ENCODE measurements at regions not wholly inside any gene's neighbourhood (a gene's known extent, or its start where the extent isn't known, plus 50 kb on each side); places are given as distances from the start of the nearest gene placed in this dataset.

DNA sequence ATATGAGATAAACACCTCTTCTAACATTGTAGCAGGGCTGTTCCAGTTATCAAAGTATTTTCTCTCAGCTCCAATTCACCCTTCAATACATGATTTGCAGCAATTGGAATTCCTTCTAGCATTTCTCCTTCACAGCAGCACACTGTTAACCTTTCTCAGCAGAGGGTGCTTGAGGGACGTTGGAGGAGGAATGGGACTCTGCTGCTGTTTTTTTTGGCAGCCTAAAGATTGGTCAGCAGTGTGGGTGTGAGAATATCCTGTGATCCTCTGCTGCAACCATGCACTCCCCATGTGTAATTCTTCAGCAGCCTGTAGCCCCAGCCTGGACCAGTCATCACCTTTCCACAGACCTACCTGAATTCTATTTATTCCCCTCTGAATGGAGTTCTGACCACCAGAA lies 1708.9 kb upstream of the CELF4 start (continued):
- TF ChIP-seq, protein P1, sequence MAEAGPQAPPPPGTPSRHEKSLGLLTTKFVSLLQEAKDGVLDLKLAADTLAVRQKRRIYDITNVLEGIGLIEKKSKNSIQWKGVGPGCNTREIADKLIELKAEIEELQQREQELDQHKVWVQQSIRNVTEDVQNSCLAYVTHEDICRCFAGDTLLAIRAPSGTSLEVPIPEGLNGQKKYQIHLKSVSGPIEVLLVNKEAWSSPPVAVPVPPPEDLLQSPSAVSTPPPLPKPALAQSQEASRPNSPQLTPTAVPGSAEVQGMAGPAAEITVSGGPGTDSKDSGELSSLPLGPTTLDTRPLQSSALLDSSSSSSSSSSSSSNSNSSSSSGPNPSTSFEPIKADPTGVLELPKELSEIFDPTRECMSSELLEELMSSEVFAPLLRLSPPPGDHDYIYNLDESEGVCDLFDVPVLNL (IDR thresholded peaks at IDR 0.05; ENCODE audit: low read depth, low read length): no peak

DNA sequence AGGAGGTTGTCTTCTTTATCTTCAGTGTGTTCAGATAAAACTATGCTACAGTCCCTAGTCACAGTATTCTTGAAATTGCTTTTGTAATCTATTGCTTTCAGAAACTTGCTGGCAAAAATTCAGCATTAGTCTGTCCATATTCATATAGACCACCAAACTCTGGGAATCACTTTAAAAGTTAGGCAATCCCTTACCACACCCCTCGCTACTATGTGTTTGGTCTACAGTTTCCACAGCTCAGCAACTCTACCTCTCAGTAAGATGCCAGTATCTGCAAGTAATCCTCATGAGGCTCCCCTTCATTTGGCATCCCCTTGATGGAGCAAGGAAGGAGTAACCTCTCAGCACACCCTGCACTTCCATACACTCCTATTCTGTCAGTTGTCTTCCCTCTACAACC lies 1706.6 kb upstream of the CELF4 start:
- no peaks in the 10 kb centered on the region for H4K20me1 ChIP-seq (ENCODE audit: control insufficient read depth, insufficient read depth)
- intact Hi-C loops (cut with micrococcal nuclease; ENCODE audit: unreplicated experiment) (no loop called here), in situ Hi-C loops (cut with MboI) (no loop called here)
- CTCF ChIA-PET: no interaction called here
- H3K79me2 ChIP-seq (ENCODE audit: control insufficient read depth, insufficient read depth, low read length): no peaks in the 10 kb centered on the region
- H3K4me3 ChIP-seq: no peak overlapping the region
- H3K27me3 ChIP-seq (replicated peaks in 1 of 2; ENCODE audit: control insufficient read depth in 2 of 2, insufficient read depth in 2 of 2, low read length in 1 of 2): no peaks in the 10 kb centered on the region
- WGBS (ENCODE audit: insufficient coverage, insufficient replicate concordance, low lambda C conversion rate, missing lambda C conversion rate): 0% methylated on average over 1 of the region's 1 CpG
- no peak overlapping the region for H3K27ac ChIP-seq (ENCODE audit: control insufficient read depth, insufficient read depth)
- DNase-seq (ENCODE audit: low read depth, low spot score) (no peak), ATAC-seq (no peak), FAIRE-seq (no peak)
- BruUV-seq (replicated peaks): no TSS peak
- no peaks in the 10 kb centered on the region for H3K9me3 ChIP-seq (replicated peaks; ENCODE audit: control insufficient read depth, insufficient read depth, low read length)
- no peaks in the 10 kb centered on the region for H3K4me1 ChIP-seq (ENCODE audit: control insufficient read depth, insufficient read depth, low read length)
- POLR2A ChIA-PET: no interaction called here
- no peak overlapping the region for H3K9ac ChIP-seq (ENCODE audit: control insufficient read depth, insufficient read depth, low read length)
- RAD21 ChIA-PET (ENCODE audit: unreplicated experiment): no interaction called here
- SMC1A ChIA-PET (ENCODE audit: uncharacterized antibody, unreplicated experiment): no interaction called here
- no peaks in the 10 kb centered on the region for H3K36me3 ChIP-seq (ENCODE audit: control insufficient read depth in 2 of 2, insufficient read depth in 2 of 2, low read length in 1 of 2)
- no peak overlapping the region for H3K4me2 ChIP-seq (ENCODE audit: control insufficient read depth, insufficient read depth)
- H2AFZ ChIP-seq (ENCODE audit: control insufficient read depth, low read depth, low read length): no peak overlapping the region
- TF ChIP-seq TARDBP (IDR thresholded peaks at IDR 0.05; ENCODE audit: borderline replicate concordance) (no peak), KLF5 (IDR thresholded peaks at IDR 0.05; ENCODE audit: partially characterized antibody) (no peak), MTA3 (IDR thresholded peaks at IDR 0.05; ENCODE audit: borderline replicate concordance, low read length) (no peak), IKZF2 (IDR thresholded peaks at IDR 0.05) (no peak), STAT1 (conservative IDR thresholded peaks at IDR 0.05) (no peak), FOXK2 (IDR thresholded peaks at IDR 0.05) (no peak), SUZ12 (IDR thresholded peaks at IDR 0.05; ENCODE audit: unreplicated experiment) (no peak), NRF1 (conservative IDR thresholded peaks at IDR 0.05; ENCODE audit: low read depth, low read length) (no peak), TAF1 (IDR thresholded peaks at IDR 0.05; ENCODE audit: borderline replicate concordance, low read depth, low read length) (no peak), BCL11A (IDR thresholded peaks at IDR 0.05; ENCODE audit: low read depth, low read length) (no peak), CHD2 (IDR thresholded peaks at IDR 0.05; ENCODE audit: borderline replicate concordance, low read depth, low read length) (no peak), HCFC1 (IDR thresholded peaks at IDR 0.05; ENCODE audit: low read length) (no peak)
- TF ChIP-seq, protein P2, sequence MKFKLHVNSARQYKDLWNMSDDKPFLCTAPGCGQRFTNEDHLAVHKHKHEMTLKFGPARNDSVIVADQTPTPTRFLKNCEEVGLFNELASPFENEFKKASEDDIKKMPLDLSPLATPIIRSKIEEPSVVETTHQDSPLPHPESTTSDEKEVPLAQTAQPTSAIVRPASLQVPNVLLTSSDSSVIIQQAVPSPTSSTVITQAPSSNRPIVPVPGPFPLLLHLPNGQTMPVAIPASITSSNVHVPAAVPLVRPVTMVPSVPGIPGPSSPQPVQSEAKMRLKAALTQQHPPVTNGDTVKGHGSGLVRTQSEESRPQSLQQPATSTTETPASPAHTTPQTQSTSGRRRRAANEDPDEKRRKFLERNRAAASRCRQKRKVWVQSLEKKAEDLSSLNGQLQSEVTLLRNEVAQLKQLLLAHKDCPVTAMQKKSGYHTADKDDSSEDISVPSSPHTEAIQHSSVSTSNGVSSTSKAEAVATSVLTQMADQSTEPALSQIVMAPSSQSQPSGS (IDR thresholded peaks at IDR 0.05; ENCODE audit: low read length): no peak
- TF ChIP-seq, protein P1 (IDR thresholded peaks at IDR 0.05; ENCODE audit: low read depth, low read length): no peak
- TF ChIP-seq, protein P3, sequence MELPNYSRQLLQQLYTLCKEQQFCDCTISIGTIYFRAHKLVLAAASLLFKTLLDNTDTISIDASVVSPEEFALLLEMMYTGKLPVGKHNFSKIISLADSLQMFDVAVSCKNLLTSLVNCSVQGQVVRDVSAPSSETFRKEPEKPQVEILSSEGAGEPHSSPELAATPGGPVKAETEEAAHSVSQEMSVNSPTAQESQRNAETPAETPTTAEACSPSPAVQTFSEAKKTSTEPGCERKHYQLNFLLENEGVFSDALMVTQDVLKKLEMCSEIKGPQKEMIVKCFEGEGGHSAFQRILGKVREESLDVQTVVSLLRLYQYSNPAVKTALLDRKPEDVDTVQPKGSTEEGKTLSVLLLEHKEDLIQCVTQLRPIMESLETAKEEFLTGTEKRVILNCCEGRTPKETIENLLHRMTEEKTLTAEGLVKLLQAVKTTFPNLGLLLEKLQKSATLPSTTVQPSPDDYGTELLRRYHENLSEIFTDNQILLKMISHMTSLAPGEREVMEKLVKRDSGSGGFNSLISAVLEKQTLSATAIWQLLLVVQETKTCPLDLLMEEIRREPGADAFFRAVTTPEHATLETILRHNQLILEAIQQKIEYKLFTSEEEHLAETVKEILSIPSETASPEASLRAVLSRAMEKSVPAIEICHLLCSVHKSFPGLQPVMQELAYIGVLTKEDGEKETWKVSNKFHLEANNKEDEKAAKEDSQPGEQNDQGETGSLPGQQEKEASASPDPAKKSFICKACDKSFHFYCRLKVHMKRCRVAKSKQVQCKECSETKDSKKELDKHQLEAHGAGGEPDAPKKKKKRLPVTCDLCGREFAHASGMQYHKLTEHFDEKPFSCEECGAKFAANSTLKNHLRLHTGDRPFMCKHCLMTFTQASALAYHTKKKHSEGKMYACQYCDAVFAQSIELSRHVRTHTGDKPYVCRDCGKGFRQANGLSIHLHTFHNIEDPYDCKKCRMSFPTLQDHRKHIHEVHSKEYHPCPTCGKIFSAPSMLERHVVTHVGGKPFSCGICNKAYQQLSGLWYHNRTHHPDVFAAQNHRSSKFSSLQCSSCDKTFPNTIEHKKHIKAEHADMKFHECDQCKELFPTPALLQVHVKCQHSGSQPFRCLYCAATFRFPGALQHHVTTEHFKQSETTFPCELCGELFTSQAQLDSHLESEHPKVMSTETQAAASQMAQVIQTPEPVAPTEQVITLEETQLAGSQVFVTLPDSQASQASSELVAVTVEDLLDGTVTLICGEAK (IDR thresholded peaks at IDR 0.05; ENCODE audit: borderline replicate concordance): no peak
- TF ChIP-seq, protein P4, sequence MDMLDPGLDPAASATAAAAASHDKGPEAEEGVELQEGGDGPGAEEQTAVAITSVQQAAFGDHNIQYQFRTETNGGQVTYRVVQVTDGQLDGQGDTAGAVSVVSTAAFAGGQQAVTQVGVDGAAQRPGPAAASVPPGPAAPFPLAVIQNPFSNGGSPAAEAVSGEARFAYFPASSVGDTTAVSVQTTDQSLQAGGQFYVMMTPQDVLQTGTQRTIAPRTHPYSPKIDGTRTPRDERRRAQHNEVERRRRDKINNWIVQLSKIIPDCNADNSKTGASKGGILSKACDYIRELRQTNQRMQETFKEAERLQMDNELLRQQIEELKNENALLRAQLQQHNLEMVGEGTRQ (IDR thresholded peaks at IDR 0.05; ENCODE audit: borderline replicate concordance, low read depth, low read length): no peak

All from GM12878 (cell line).